Neural progenitor cell (in vitro differentiated cells): ENCODE measurements at regions not wholly inside any gene's neighbourhood (a gene's known extent, or its start where the extent isn't known, plus 50 kb on each side); places are given as distances from the start of the nearest gene placed in this dataset.

ENCODE experiments used
- CTCF ChIP-seq: fragments of 200-600 bp; sonication (generic); IDR thresholded peaks from 2 replicates; pipeline ENCODE4 v1.5.1; 2017; ENCODE audit warnings: antibody characterized with exemption, mild to moderate bottlenecking
- EZH2 ChIP-seq: fragments of 200-600 bp; sonication (generic); IDR thresholded peaks from 2 replicates; pipeline ENCODE4 v1.6.1; 2017; ENCODE audit warnings: antibody characterized with exemption, mild to moderate bottlenecking, moderate library complexity
- EZH2phosphoT487 ChIP-seq: fragments of 200-600 bp; sonication (generic); IDR thresholded peaks from 2 replicates; pipeline ENCODE4 v1.6.1; 2017; ENCODE audit warnings: antibody characterized with exemption

- no peak for TF ChIP-seq CTCF
- TF ChIP-seq EZH2phosphoT487: no peak
- TF ChIP-seq EZH2: no peak
Measured at GRCh38 chr16:85254921-85255320, 142.6 kb upstream of the CIBAR2 start.
